ENCODE measurements at regions not wholly inside any gene's neighbourhood (a gene's known extent, or its start where the extent isn't known, plus 50 kb on each side); places are given as distances from the start of the nearest gene placed in this dataset.
A peak's percentile ranks its signal among the peaks of the same experiment; 100 is the strongest.

- Histone ChIP-seq H3K4me3 (ENCODE audit: low read length) (no peak overlapping the region), H3K79me1 (ENCODE audit: low read length) (no peaks in the 10 kb centered on the region), H2BK120ac (ENCODE audit: low read depth, low read length) (no peak overlapping the region), H3K18ac (ENCODE audit: low read length) (no peak overlapping the region), H2BK15ac (replicated peaks; ENCODE audit: low read depth) (no peak overlapping the region), H3K9ac (ENCODE audit: low read length) (no peak overlapping the region), H2BK5ac (ENCODE audit: low read length) (no peak overlapping the region), H2AK5ac (ENCODE audit: low read length) (no peak overlapping the region), H3K4me1 (ENCODE audit: control insufficient read depth, low read depth, low read length) (no peaks in the 10 kb centered on the region), H4K5ac (ENCODE audit: low read length) (no peak overlapping the region), H3K27ac (ENCODE audit: low read depth, low read length) (no peak overlapping the region), H3K27me3 (ENCODE audit: insufficient read depth, low read length, poor library complexity) (no peaks in the 10 kb centered on the region), H3K79me2 (ENCODE audit: control insufficient read depth, insufficient read depth, low read length) (no peaks in the 10 kb centered on the region), H3K23ac (ENCODE audit: low read length) (no peak overlapping the region), H3K56ac (ENCODE audit: low read length) (no peak overlapping the region), H3K36me3 (ENCODE audit: control insufficient read depth, insufficient read depth, low read length) (no peaks in the 10 kb centered on the region), H4K8ac (ENCODE audit: low read depth, low read length) (no peak overlapping the region), H3K4me2 (ENCODE audit: low read length) (no peak overlapping the region), H3K4ac (ENCODE audit: low read depth, low read length) (no peak overlapping the region)
- DNase-seq, result peak; percentile 76
- no CpG with 5 or more reads among the region's 5 CpGs for WGBS (ENCODE audit: extremely low coverage, insufficient coverage, low lambda C conversion rate)
Measured at GRCh38 chr4:45453258-45453853, 670.5 kb downstream of the GABRG1 start.

GRCh38 chr4:45442466-45442865, 681.4 kb downstream of the GABRG1 start:
- Histone ChIP-seq H3K4me1 (ENCODE audit: control insufficient read depth, low read depth, low read length) (no peaks in the 10 kb centered on the region), H3K18ac (ENCODE audit: low read length) (no peak overlapping the region), H3K56ac (ENCODE audit: low read length) (no peak overlapping the region), H3K4me3 (ENCODE audit: low read length) (no peak overlapping the region), H3K9ac (ENCODE audit: low read length) (no peak overlapping the region), H3K27me3 (ENCODE audit: insufficient read depth, low read length, poor library complexity) (no peaks in the 10 kb centered on the region), H3K27ac (ENCODE audit: low read depth, low read length) (no peak overlapping the region), H3K4ac (ENCODE audit: low read depth, low read length) (no peak overlapping the region), H3K36me3 (ENCODE audit: control insufficient read depth, insufficient read depth, low read length) (no peaks in the 10 kb centered on the region), H2AK5ac (ENCODE audit: low read length) (no peak overlapping the region), H2BK15ac (replicated peaks; ENCODE audit: low read depth) (no peak overlapping the region), H3K79me2 (ENCODE audit: control insufficient read depth, insufficient read depth, low read length) (no peaks in the 10 kb centered on the region), H4K5ac (ENCODE audit: low read length) (no peak overlapping the region), H3K23ac (ENCODE audit: low read length) (no peak overlapping the region), H2BK120ac (ENCODE audit: low read depth, low read length) (no peak overlapping the region), H3K79me1 (ENCODE audit: low read length) (no peaks in the 10 kb centered on the region), H4K8ac (ENCODE audit: low read depth, low read length) (no peak overlapping the region), H2BK5ac (ENCODE audit: low read length) (no peak overlapping the region), H3K4me2 (ENCODE audit: low read length) (no peak overlapping the region)
- WGBS (ENCODE audit: extremely low coverage, insufficient coverage, low lambda C conversion rate), result no CpG with 5 or more reads among the region's 1 CpG
- DNase-seq, result peak; percentile 7

GRCh38 chr4:45438047-45438446, 685.8 kb downstream of the GABRG1 start:
- Histone ChIP-seq H3K27me3 (ENCODE audit: insufficient read depth, low read length, poor library complexity) (no peaks in the 10 kb centered on the region), H2BK15ac (replicated peaks; ENCODE audit: low read depth) (no peak overlapping the region), H3K4ac (ENCODE audit: low read depth, low read length) (no peak overlapping the region), H2BK5ac (ENCODE audit: low read length) (no peak overlapping the region), H2BK120ac (ENCODE audit: low read depth, low read length) (no peak overlapping the region), H4K8ac (ENCODE audit: low read depth, low read length) (no peak overlapping the region), H2AK5ac (ENCODE audit: low read length) (no peak overlapping the region), H3K23ac (ENCODE audit: low read length) (no peak overlapping the region), H3K79me2 (ENCODE audit: control insufficient read depth, insufficient read depth, low read length) (no peaks in the 10 kb centered on the region), H3K18ac (ENCODE audit: low read length) (no peak overlapping the region), H3K27ac (ENCODE audit: low read depth, low read length) (no peak overlapping the region), H3K4me1 (ENCODE audit: control insufficient read depth, low read depth, low read length) (no peaks in the 10 kb centered on the region), H3K9ac (ENCODE audit: low read length) (no peak overlapping the region), H4K5ac (ENCODE audit: low read length) (no peak overlapping the region), H3K4me3 (ENCODE audit: low read length) (no peak overlapping the region), H3K4me2 (ENCODE audit: low read length) (no peak overlapping the region), H3K79me1 (ENCODE audit: low read length) (no peaks in the 10 kb centered on the region), H3K56ac (ENCODE audit: low read length) (no peak overlapping the region), H3K36me3 (ENCODE audit: control insufficient read depth, insufficient read depth, low read length) (no peaks in the 10 kb centered on the region)
- no peak for DNase-seq
- WGBS (ENCODE audit: extremely low coverage, insufficient coverage, low lambda C conversion rate), result no CpG with 5 or more reads among the region's 2 CpGs

- Histone ChIP-seq H3K23ac (ENCODE audit: low read length) (no peak overlapping the region), H2BK5ac (ENCODE audit: low read length) (no peak overlapping the region), H3K36me3 (ENCODE audit: control insufficient read depth, insufficient read depth, low read length) (no peaks in the 10 kb centered on the region), H3K56ac (ENCODE audit: low read length) (no peak overlapping the region), H3K9ac (ENCODE audit: low read length) (no peak overlapping the region), H2BK120ac (ENCODE audit: low read depth, low read length) (no peak overlapping the region), H3K27me3 (ENCODE audit: insufficient read depth, low read length, poor library complexity) (no peaks in the 10 kb centered on the region), H3K79me2 (ENCODE audit: control insufficient read depth, insufficient read depth, low read length) (no peaks in the 10 kb centered on the region), H4K5ac (ENCODE audit: low read length) (no peak overlapping the region), H3K4me1 (ENCODE audit: control insufficient read depth, low read depth, low read length) (no peaks in the 10 kb centered on the region), H2BK15ac (replicated peaks; ENCODE audit: low read depth) (no peak overlapping the region), H3K79me1 (ENCODE audit: low read length) (no peaks in the 10 kb centered on the region), H2AK5ac (ENCODE audit: low read length) (no peak overlapping the region), H3K27ac (ENCODE audit: low read depth, low read length) (no peak overlapping the region), H3K4me3 (ENCODE audit: low read length) (no peak overlapping the region), H3K18ac (ENCODE audit: low read length) (no peak overlapping the region), H3K4me2 (ENCODE audit: low read length) (no peak overlapping the region), H3K4ac (ENCODE audit: low read depth, low read length) (no peak overlapping the region), H4K8ac (ENCODE audit: low read depth, low read length) (no peak overlapping the region)
- no CpG with 5 or more reads among the region's 1 CpG for WGBS (ENCODE audit: extremely low coverage, insufficient coverage, low lambda C conversion rate)
- DNase-seq, result no peak
Measured at GRCh38 chr4:45437381-45437780, 686.5 kb downstream of the GABRG1 start.

- no CpG with 5 or more reads among the region's 1 CpG for WGBS (ENCODE audit: extremely low coverage, insufficient coverage, low lambda C conversion rate)
- no peak overlapping the region for H3K27ac ChIP-seq (ENCODE audit: low read depth, low read length)
Measured at GRCh38 chr4:45425135-45425534, 698.7 kb downstream of the GABRG1 start.

GRCh38 chr4:45423896-45424295, 697.5 kb upstream of the GNPDA2 start:
- H4K5ac ChIP-seq (ENCODE audit: low read length), result no peak overlapping the region
- no peak overlapping the region for H3K27ac ChIP-seq (ENCODE audit: low read depth, low read length)
- no peak overlapping the region for H2BK15ac ChIP-seq (replicated peaks; ENCODE audit: low read depth)
- no peak overlapping the region for H3K4ac ChIP-seq (ENCODE audit: low read depth, low read length)
- no peak overlapping the region for H3K4me2 ChIP-seq (ENCODE audit: low read length)
- no peaks in the 10 kb centered on the region for H3K79me2 ChIP-seq (ENCODE audit: control insufficient read depth, insufficient read depth, low read length)
- no peak overlapping the region for H2BK120ac ChIP-seq (ENCODE audit: low read depth, low read length)
- no peaks in the 10 kb centered on the region for H3K36me3 ChIP-seq (ENCODE audit: control insufficient read depth, insufficient read depth, low read length)
- no peak for DNase-seq
- no peak overlapping the region for H3K4me3 ChIP-seq (ENCODE audit: low read length)
- no peaks in the 10 kb centered on the region for H3K27me3 ChIP-seq (ENCODE audit: insufficient read depth, low read length, poor library complexity)
- WGBS (ENCODE audit: extremely low coverage, insufficient coverage, low lambda C conversion rate), result no CpG with 5 or more reads among the region's 3 CpGs
- no peak overlapping the region for H2AK5ac ChIP-seq (ENCODE audit: low read length)
- no peaks in the 10 kb centered on the region for H3K79me1 ChIP-seq (ENCODE audit: low read length)
- no peak overlapping the region for H3K56ac ChIP-seq (ENCODE audit: low read length)
- no peak overlapping the region for H3K23ac ChIP-seq (ENCODE audit: low read length)
- no peaks in the 10 kb centered on the region for H3K4me1 ChIP-seq (ENCODE audit: control insufficient read depth, low read depth, low read length)
- no peak overlapping the region for H2BK5ac ChIP-seq (ENCODE audit: low read length)
- H4K8ac ChIP-seq (ENCODE audit: low read depth, low read length), result no peak overlapping the region
- H3K18ac ChIP-seq (ENCODE audit: low read length), result no peak overlapping the region
- H3K9ac ChIP-seq (ENCODE audit: low read length), result no peak overlapping the region

More at GRCh38 chr4:45425135-45425534, 698.7 kb downstream of the GABRG1 start:
- no peak overlapping the region for H4K8ac ChIP-seq (ENCODE audit: low read depth, low read length)
- no peak overlapping the region for H3K18ac ChIP-seq (ENCODE audit: low read length)
- no peak overlapping the region for H3K9ac ChIP-seq (ENCODE audit: low read length)
- DNase-seq, result no peak
- no peaks in the 10 kb centered on the region for H3K79me2 ChIP-seq (ENCODE audit: control insufficient read depth, insufficient read depth, low read length)
- H3K4ac ChIP-seq (ENCODE audit: low read depth, low read length), result no peak overlapping the region
- no peak overlapping the region for H2AK5ac ChIP-seq (ENCODE audit: low read length)
- no peak overlapping the region for H2BK15ac ChIP-seq (replicated peaks; ENCODE audit: low read depth)
- no peak overlapping the region for H3K23ac ChIP-seq (ENCODE audit: low read length)
- H3K4me3 ChIP-seq (ENCODE audit: low read length), result no peak overlapping the region
- H3K36me3 ChIP-seq (ENCODE audit: control insufficient read depth, insufficient read depth, low read length), result no peaks in the 10 kb centered on the region
- H3K27me3 ChIP-seq (ENCODE audit: insufficient read depth, low read length, poor library complexity), result no peaks in the 10 kb centered on the region
- no peaks in the 10 kb centered on the region for H3K79me1 ChIP-seq (ENCODE audit: low read length)
- H3K4me1 ChIP-seq (ENCODE audit: control insufficient read depth, low read depth, low read length), result no peaks in the 10 kb centered on the region
- H3K56ac ChIP-seq (ENCODE audit: low read length), result no peak overlapping the region
- H2BK5ac ChIP-seq (ENCODE audit: low read length), result no peak overlapping the region
- H4K5ac ChIP-seq (ENCODE audit: low read length), result no peak overlapping the region
- no peak overlapping the region for H3K4me2 ChIP-seq (ENCODE audit: low read length)
- H2BK120ac ChIP-seq (ENCODE audit: low read depth, low read length), result no peak overlapping the region

Measured in mesendoderm (in vitro differentiated cells).